ENCODE measurements at regions not wholly inside any gene's neighbourhood (a gene's known extent, or its start where the extent isn't known, plus 50 kb on each side); places are given as distances from the start of the nearest gene placed in this dataset.

DNA sequence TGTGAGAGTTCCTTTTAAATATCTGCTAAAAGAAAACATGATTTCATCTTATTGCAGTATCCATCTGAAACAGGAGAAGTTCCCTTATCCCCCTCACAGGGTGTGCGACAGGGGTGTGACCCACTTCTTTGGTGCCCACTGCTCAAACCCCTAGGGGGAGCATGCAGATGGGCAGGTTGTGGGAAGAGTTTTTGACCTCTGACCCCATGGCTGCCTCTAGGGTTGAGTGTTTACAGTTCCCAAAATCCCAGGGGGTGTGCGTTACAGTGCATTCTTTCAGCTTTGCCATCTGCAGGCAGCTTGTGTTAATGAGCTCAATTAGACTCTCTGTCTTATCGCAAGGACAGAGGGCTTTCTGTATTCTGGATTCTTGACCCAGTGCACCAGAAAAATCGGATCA is 443.2 kb upstream of the FRG2C start:
- TF ChIP-seq NR1H2 (CRISPR knock-in tag; IDR thresholded peaks at IDR 0.05), result no peak
- TF ChIP-seq, protein P1, sequence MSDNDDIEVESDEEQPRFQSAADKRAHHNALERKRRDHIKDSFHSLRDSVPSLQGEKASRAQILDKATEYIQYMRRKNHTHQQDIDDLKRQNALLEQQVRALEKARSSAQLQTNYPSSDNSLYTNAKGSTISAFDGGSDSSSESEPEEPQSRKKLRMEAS (CRISPR knock-in tag; IDR thresholded peaks at IDR 0.05), result no peak
- TF ChIP-seq, protein P2, sequence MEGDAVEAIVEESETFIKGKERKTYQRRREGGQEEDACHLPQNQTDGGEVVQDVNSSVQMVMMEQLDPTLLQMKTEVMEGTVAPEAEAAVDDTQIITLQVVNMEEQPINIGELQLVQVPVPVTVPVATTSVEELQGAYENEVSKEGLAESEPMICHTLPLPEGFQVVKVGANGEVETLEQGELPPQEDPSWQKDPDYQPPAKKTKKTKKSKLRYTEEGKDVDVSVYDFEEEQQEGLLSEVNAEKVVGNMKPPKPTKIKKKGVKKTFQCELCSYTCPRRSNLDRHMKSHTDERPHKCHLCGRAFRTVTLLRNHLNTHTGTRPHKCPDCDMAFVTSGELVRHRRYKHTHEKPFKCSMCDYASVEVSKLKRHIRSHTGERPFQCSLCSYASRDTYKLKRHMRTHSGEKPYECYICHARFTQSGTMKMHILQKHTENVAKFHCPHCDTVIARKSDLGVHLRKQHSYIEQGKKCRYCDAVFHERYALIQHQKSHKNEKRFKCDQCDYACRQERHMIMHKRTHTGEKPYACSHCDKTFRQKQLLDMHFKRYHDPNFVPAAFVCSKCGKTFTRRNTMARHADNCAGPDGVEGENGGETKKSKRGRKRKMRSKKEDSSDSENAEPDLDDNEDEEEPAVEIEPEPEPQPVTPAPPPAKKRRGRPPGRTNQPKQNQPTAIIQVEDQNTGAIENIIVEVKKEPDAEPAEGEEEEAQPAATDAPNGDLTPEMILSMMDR (IDR thresholded peaks at IDR 0.05), result no peak
- TF ChIP-seq, protein P3, sequence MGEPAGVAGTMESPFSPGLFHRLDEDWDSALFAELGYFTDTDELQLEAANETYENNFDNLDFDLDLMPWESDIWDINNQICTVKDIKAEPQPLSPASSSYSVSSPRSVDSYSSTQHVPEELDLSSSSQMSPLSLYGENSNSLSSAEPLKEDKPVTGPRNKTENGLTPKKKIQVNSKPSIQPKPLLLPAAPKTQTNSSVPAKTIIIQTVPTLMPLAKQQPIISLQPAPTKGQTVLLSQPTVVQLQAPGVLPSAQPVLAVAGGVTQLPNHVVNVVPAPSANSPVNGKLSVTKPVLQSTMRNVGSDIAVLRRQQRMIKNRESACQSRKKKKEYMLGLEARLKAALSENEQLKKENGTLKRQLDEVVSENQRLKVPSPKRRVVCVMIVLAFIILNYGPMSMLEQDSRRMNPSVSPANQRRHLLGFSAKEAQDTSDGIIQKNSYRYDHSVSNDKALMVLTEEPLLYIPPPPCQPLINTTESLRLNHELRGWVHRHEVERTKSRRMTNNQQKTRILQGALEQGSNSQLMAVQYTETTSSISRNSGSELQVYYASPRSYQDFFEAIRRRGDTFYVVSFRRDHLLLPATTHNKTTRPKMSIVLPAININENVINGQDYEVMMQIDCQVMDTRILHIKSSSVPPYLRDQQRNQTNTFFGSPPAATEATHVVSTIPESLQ (CRISPR knock-in tag; IDR thresholded peaks at IDR 0.05), result no peak
- no peak for TF ChIP-seq NFYB (CRISPR knock-in tag; conservative IDR thresholded peaks at IDR 0.05; ENCODE audit: low read depth)
- no peak for TF ChIP-seq FOXK1 (CRISPR knock-in tag; IDR thresholded peaks at IDR 0.05)
- TF ChIP-seq, protein P4, sequence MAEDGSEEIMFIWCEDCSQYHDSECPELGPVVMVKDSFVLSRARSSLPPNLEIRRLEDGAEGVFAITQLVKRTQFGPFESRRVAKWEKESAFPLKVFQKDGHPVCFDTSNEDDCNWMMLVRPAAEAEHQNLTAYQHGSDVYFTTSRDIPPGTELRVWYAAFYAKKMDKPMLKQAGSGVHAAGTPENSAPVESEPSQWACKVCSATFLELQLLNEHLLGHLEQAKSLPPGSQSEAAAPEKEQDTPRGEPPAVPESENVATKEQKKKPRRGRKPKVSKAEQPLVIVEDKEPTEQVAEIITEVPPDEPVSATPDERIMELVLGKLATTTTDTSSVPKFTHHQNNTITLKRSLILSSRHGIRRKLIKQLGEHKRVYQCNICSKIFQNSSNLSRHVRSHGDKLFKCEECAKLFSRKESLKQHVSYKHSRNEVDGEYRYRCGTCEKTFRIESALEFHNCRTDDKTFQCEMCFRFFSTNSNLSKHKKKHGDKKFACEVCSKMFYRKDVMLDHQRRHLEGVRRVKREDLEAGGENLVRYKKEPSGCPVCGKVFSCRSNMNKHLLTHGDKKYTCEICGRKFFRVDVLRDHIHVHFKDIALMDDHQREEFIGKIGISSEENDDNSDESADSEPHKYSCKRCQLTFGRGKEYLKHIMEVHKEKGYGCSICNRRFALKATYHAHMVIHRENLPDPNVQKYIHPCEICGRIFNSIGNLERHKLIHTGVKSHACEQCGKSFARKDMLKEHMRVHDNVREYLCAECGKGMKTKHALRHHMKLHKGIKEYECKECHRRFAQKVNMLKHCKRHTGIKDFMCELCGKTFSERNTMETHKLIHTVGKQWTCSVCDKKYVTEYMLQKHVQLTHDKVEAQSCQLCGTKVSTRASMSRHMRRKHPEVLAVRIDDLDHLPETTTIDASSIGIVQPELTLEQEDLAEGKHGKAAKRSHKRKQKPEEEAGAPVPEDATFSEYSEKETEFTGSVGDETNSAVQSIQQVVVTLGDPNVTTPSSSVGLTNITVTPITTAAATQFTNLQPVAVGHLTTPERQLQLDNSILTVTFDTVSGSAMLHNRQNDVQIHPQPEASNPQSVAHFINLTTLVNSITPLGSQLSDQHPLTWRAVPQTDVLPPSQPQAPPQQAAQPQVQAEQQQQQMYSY (CRISPR knock-in tag; IDR thresholded peaks at IDR 0.05), result no peak
- TF ChIP-seq NFE2L1 (CRISPR knock-in tag; IDR thresholded peaks at IDR 0.05), result no peak
- TF ChIP-seq ZBTB21 (CRISPR knock-in tag; IDR thresholded peaks at IDR 0.05; ENCODE audit: borderline replicate concordance), result no peak
- TF ChIP-seq, protein P5, sequence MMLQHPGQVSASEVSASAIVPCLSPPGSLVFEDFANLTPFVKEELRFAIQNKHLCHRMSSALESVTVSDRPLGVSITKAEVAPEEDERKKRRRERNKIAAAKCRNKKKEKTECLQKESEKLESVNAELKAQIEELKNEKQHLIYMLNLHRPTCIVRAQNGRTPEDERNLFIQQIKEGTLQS (CRISPR knock-in tag; conservative IDR thresholded peaks at IDR 0.05), result no peak
- TF ChIP-seq, protein P6, sequence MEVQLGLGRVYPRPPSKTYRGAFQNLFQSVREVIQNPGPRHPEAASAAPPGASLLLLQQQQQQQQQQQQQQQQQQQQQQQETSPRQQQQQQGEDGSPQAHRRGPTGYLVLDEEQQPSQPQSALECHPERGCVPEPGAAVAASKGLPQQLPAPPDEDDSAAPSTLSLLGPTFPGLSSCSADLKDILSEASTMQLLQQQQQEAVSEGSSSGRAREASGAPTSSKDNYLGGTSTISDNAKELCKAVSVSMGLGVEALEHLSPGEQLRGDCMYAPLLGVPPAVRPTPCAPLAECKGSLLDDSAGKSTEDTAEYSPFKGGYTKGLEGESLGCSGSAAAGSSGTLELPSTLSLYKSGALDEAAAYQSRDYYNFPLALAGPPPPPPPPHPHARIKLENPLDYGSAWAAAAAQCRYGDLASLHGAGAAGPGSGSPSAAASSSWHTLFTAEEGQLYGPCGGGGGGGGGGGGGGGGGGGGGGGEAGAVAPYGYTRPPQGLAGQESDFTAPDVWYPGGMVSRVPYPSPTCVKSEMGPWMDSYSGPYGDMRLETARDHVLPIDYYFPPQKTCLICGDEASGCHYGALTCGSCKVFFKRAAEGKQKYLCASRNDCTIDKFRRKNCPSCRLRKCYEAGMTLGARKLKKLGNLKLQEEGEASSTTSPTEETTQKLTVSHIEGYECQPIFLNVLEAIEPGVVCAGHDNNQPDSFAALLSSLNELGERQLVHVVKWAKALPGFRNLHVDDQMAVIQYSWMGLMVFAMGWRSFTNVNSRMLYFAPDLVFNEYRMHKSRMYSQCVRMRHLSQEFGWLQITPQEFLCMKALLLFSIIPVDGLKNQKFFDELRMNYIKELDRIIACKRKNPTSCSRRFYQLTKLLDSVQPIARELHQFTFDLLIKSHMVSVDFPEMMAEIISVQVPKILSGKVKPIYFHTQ (CRISPR knock-in tag; IDR thresholded peaks at IDR 0.05), result no peak
- TF ChIP-seq ZNF423 (CRISPR knock-in tag; IDR thresholded peaks at IDR 0.05), result no peak
- TF ChIP-seq, protein P7, sequence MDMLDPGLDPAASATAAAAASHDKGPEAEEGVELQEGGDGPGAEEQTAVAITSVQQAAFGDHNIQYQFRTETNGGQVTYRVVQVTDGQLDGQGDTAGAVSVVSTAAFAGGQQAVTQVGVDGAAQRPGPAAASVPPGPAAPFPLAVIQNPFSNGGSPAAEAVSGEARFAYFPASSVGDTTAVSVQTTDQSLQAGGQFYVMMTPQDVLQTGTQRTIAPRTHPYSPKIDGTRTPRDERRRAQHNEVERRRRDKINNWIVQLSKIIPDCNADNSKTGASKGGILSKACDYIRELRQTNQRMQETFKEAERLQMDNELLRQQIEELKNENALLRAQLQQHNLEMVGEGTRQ (CRISPR knock-in tag; IDR thresholded peaks at IDR 0.05), result no peak
- TF ChIP-seq, protein P8, sequence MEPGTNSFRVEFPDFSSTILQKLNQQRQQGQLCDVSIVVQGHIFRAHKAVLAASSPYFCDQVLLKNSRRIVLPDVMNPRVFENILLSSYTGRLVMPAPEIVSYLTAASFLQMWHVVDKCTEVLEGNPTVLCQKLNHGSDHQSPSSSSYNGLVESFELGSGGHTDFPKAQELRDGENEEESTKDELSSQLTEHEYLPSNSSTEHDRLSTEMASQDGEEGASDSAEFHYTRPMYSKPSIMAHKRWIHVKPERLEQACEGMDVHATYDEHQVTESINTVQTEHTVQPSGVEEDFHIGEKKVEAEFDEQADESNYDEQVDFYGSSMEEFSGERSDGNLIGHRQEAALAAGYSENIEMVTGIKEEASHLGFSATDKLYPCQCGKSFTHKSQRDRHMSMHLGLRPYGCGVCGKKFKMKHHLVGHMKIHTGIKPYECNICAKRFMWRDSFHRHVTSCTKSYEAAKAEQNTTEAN (CRISPR knock-in tag; IDR thresholded peaks at IDR 0.05), result no peak

Data from WTC11 (cell line).